GM21515 (cell line): ENCODE measurements at regions not wholly inside any gene's neighbourhood (a gene's known extent, or its start where the extent isn't known, plus 50 kb on each side); places are given as distances from the start of the nearest gene placed in this dataset.

Experiments
- ATAC-seq: cut with Tn5 transposase; IDR thresholded peaks from one replicate; pipeline ENCODE4 v1.9.1; 2021; ENCODE audit not compliant: unreplicated experiment

DNA sequence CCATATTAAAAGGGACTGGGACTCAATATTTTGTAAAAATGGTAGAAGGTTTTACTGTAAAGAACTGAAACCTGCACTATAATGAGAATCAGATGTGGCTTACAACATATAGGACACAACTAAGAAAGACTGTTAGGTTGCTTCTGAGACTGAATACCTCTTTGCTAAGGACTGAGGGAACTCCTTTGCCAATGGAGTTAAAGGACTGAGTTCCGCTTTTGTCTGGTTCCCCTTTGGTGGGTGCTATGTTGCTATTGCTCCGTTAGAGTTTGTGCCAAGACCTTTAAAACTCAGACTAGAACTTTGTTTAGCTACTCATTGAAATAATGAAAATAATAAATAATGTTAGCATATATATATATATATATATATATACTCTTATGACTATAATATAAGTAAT, 147.8 kb upstream of the KCNMB2 start:
- no peak for ATAC-seq

DNA sequence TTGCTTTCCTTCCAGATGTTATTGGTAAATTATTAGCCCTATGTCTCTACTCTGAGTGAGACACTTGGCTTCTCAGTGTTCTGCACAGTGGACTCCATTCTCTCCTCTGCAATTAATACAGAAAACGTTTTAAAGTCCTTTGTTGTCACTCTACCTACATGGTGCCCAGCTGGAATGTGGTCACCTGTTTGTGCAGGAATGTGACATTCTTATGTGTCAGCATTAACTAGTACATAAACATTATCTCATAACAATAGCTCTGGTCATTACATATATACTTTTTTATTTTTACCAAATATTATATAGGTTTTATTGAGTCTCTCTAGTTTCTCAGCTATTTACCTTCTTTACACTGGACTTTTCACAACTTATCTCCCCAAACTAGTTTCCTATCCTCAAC, 147.0 kb upstream of the KCNMB2 start:
- ATAC-seq: no peak

DNA sequence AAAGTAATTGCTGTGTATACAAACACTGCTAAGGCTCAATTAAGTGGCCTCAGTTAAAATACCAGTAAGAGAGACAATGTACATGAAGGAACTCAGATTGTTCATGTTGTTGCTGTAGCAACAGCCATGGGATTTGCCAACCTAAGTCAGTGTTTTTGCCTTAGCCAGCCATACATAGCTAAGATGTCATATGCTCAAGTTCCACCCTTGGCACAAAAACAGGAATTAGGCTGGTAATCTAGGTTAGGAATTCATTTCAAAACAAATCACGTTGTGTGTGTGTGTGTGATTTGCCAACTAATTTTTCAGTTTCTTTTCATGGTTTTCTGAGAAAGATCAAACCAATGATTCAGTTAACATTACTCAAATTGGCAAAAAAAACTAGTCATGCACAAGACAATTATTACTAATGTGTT, 143.7 kb upstream of the KCNMB2 start:
- ATAC-seq: no peak

DNA sequence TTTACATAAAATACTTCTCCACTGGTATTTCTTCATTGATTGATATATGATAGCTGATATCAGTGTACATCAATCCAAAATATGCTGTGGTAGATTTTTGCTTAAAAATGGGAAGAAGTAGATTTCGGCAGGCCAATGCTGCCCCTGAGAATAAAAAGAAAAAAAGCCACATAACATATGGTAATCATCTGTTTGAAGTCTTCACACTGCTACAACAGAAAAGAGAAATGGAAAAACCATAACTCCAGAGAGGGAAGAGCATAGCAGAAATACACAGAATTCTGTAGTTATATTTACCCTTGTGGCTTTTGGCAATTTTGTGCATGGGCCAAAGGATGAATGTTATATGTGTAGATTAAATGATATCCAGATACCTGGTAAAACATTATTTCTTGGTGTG, 143.1 kb upstream of the KCNMB2 start:
- ATAC-seq: no peak

DNA sequence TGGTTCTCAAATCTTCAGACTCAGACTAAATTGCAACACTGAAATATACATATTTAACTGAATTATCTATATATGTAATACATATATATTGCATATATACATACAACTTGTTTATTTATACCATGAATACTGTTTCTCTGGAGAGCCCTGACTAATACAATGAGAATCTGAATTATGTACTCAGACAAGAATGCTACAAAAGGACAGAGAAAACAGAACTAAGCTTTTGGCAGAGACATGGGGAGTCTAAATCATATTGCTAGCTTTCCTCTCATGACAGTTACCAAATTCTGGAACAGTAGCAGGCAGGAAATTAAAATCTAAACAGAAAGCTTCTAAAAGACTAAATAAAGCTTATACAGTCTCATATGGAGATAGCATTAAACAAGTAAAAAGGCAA, 142.4 kb upstream of the KCNMB2 start:
- ATAC-seq: no peak

DNA sequence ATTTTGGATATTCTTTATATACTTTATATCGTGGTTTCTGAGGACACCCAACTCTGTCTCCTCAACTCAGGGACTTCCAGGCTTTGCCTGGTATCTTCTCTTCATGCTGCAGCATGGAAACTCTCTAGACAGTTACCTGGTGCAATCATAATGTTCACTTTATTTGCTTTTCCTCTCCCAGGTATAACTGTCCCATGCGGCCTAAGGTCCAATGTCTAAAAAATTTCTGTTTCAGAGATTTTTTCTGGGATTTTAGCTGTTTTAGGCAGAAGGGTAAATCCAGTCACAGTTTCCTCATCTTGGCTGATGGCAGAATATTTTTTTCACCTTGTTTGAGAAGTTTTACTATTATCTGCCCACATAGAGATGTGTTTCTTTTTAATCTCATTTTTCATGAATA, 139.9 kb upstream of the KCNMB2 start:
- no peak for ATAC-seq

DNA sequence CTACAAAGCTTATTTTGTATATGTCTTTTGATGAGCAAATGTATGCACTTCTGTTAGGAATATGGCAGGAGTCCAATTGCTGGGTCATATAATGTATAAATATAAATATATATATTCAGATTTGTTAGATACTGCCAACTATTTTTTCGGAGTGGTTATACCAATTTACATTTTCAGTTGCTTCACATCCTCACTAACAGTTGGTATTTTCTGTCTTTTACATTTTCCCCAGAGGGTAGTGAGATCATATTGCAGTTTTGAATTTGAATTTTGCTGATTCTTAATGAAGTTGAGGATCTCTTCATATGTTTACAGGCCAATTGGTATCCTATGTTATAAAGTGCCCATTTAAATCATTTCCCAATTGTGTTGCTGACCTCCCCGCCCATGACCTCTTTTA, 139.0 kb upstream of the KCNMB2 start:
- ATAC-seq: no peak

DNA sequence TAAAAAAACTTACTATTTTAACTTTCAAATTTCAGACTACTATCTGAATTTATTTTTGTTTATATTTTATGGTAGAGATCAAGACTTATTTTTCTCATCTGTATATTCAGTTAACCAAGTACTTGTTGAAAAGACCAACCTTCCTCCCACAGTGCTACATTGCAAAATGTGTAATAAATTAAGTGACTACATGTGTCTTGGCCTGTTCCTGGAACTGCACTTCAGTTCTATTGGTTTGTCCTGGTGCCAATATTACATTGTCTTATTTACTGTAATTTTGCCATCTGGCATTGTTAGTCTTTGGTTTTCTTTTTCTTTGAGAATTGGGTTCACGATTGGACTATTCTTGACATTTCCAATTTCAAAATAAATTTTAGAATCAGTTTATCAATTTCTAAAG, 138.4 kb upstream of the KCNMB2 start:
- no peak for ATAC-seq

DNA sequence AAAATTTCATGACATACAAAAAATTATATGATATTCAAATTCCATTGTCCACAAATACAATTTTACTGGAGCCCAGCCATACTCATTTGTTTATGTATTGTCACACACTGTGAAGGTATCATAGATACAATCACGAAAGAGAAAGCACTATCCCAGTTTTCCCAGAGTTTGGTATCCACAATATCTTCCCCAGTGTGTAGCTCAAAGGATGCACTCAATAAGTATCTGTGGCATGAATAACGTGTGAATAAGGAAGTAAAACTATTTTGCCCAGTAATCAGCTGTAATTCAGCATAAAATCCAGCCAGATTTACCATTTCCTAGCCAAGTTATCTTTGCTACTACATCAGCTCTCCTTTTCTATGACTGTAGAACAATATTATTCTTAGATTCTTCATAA, 131.3 kb upstream of the KCNMB2 start:
- ATAC-seq: no peak

DNA sequence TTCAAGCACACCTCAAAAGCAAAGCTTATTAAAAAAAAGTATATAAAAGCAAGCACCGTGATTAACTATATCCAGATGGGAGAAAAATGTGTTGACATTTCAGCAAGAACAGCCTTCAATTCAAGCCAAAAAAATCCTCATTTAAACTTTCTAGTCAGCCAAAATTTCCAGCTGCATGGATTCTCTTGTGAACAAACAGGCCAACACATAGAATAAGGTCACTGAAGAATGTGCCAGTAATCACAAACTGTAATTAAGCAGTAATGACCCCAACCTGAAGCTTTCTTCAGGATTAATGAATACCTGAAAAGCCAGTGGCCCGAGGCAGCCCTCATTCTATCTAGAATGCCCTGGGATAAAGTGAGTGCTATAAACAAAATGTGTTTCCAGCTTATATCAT, 130.7 kb upstream of the KCNMB2 start:
- no peak for ATAC-seq

DNA sequence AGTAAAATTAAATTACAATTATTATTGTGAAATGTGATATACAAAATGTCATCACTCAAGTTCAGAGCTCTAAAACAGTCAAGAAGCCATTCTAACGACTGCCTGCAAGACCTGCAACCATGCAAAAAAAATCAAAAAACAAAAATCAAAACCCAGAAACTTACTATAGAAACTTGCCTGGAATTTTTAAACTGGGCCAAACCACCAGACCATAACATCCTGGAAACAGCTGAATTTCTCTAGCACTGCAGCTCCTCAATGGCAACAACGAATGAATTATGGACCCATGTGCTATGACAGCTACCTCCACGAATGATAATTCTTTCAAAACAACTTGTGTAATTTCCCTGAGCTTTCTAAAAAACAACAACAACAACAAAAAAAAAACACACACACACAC, 130.0 kb upstream of the KCNMB2 start:
- ATAC-seq: no peak

DNA sequence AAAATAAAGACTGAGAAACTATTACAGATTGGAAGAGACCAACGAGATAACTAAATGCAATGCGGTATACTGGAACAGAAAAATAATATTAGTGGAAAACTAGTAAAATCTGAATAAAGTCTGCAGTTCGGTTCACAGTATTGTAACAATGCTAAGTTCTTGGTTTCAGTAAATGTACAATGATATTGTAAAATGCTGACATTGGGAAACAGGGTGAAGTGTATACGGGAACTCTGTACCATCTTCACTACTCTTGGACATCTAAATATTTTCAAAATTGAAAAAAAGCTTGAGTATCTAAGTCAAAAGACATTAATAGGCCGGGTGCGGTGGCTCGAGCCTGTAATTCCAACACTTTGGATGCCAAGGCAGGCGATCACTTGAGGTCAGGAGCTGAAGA, 120.9 kb upstream of the KCNMB2 start:
- no peak for ATAC-seq

DNA sequence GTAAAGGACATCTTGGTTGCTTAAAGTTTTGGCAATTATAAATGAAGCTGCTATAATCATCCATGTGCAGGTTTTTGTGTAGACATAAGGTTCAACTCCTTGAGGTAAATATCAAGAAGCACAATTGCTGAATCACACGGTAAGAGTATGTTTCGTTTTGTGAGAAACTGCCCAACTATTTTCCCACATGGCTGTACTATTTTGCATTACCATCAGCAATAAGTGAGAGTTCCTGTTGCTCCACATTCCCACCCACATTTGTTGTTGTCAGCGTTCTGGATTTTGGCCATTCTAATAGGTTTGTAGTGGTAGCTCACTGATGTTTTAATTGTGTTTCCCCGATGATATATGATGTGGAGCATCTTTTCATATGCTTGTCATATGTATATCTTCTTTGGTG, 118.5 kb upstream of the KCNMB2 start:
- ATAC-seq: no peak

DNA sequence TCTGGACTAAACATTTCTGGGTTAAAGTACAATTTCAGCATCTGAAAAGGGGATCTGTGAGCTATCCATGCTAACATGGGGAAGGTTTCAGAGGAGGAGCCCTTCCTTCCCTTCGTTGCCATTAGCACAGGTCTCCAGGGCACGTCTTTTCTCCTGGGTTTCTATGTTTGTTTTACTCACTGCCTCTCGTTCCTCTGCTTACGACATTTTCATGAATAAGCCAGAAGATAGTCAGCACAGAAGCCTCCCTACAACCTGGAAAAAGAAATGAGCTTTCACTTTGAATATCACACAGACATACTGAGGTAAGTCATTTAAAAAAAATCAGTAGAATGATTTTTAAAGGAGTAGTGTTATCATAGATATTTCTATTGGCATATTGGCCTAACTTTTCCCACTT, 117.2 kb upstream of the KCNMB2 start:
- ATAC-seq: no peak

DNA sequence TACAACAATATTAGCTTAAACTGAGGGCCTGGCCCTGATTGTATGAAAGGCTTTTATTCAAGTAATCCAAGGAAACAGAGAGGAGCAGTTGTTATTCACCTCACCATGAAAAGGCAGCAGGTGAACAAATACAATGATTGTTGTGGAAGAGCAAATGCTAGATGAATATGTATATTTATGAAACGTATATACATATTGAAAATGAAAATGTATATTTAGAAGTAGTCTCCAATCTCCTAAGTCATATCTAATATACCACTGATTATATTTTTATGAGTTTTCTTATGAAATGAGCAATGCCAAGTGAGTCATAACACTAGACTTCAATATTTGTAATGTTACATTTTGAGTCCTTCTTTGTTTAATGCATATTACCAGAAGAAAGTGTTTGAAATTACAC, 116.2 kb upstream of the KCNMB2 start:
- ATAC-seq: no peak

DNA sequence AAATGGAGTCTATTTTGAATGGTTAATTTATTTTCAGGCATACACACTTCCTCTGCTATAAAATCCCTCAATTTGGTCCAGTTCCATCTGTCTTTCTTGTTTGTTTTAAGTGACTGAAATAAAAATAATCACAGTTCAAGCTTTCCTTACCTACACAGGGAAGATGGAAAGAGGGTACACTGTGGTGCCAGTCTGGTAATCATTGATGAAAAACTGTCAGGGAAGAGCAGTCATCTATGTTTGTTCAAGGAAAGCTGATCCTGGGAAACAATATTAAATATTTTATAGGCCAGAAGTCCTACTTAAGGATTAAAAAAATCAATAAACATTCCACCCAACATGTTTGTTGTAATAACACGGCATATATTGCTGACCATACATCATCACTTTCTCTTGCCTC, 115.2 kb upstream of the KCNMB2 start:
- ATAC-seq: no peak

DNA sequence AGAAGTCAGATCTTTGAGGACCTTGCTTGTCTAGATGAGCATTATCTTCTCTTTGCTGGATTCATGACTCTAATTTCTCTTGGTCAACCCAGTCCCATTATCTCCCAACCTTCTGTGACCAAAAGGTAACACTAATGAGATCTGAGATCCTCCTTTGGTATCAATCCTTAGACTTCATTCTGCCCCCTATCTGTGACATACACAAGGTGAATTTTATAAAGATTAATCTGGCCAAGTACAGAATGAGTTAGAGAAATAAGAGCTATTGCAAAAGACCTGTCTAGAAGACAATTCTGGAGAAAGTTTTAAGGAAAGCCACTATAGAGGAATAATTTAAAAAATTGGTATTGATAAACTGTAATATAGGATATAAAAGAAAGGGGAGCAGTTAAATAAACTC, 113.8 kb upstream of the KCNMB2 start:
- no peak for ATAC-seq

DNA sequence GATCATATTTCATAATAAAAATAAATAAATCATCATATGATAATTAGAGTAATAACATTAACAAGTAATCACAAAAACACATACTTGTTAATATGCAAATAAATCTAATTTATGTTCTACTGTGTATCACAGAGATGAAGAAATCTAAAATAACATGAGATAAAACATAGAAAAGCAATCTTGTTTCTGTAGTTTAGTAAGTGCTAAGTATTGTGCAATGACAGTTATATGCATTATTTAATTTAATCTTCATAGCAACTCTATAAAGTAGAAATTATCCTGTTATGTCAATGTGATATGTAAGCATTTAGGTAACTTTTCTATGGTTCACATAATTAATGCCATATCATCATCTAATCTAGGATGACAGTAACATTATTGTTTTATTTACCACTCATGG, 108.2 kb upstream of the KCNMB2 start:
- no peak for ATAC-seq

DNA sequence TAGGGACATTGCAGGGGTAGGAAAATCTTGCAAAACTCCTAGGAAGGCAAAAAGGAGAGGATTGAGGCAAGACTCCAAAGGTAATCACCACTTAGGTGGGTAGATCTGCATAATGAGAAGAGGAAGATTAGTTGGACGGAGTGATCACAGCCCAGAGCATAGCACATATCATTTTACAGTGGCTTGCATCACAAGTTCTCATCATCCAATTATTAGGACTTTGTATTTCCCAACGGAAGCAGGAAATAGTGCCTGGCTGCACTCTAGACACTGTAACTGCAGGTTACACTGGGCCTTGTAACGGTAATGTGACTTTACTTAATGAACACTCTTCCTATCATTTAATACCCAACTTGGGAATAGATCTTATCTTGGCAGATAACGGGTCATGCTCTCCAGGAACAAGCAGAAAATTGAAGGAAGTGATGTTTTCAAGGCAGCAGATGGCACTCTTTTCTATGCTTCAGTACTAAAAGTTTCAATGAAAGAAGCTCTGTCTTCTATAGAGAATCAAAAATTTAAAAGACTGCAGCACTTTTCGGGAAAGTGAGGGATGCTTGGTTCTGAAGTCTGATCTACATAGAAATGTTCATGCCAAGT, 101.9 kb upstream of the KCNMB2 start:
- no peak for ATAC-seq

DNA sequence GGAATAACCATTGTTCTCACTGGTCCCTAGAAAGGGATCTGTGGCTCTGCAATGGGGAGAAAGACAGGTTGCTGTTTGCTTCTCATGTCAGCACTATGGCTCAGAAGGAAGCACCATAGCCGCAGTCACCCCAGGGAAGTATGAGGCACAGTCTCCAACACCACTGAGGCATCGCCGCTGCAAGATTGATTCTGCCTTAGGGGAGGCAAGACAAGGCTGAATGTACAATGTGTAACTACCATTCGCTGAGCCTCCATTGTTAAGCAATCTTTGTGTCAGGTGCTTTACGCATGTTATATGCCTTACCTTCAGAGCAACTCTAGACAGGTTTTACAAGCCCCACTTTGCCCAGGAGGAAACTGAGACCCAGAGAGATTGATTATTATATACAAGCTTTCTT, 100.7 kb upstream of the KCNMB2 start:
- ATAC-seq: no peak

DNA sequence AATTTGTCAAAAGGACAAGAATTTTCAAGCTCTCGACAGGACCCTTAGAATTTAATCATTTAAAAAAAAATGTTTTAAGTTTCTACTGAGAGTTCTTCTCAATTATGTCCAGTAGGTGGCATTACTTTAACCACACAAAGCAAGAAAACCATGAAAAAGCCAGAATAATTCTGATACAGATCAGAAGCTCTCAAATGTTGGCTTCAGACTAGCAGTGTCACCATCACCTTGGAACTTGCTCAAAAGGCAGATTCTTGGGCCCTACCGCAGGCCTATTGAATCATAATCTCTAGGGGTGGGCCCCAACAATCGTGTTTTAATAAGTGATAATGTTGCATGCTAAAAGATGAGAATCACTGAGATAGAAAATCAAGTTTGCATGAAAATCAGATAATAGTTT, 99.5 kb upstream of the KCNMB2 start:
- peak; percentile 56 for ATAC-seq

DNA sequence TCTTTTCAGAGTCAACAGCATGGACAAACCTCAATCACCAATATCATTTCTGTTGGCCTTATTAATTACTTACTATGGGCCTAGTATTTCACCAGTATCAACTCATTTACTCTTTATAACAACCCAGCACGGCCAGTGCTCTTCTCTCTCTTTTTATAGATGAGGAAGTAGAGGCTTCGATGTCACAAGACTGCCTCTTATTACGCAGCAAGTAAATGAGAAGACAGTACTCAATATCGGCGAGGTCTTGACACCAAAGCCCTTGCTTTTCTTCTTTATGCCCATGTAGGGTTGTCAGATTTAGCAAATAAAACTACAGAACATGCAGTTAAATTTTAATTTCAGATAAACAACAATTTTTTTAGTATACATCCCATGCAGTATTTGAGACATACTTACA, 99.0 kb upstream of the KCNMB2 start:
- no peak for ATAC-seq

DNA sequence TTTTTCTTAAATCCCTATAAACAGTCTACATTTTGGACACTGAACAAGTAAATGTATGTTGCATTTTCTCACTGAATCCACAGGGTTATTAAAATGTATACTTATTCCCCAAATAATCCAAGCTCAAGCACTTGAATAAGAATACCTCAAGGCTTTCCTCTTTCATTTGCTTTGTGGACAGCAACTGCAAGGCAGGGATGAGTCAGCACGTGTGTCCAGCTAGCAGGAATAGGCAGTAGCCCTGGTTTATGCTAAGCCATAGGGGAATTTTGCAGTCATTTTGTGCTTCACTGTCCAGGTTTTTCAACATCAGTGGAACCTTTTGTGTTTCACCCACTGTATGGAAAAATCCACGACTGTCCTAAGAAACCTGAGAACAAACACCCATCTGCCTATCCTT, 96.7 kb upstream of the KCNMB2 start:
- ATAC-seq: no peak

DNA sequence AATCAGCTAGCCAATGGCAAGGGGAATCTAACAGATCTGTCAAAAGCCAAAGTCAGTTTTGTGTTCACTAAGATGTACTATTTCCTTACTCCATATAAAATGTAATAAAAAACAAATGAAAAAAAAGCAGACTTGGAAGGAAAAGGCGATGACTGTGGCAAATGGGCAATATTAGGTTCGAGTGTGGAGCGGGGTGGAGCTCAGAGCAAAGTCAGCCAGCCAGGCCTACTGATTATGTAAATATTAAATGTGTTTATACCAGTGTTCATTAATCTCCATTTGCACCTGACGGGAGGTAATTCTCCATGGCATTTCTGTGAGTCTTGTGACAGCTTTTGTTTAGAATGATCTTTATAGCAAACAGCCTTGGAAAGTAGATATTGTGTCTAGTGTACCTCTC, 96.2 kb upstream of the KCNMB2 start:
- ATAC-seq: no peak
